Prostate gland (tissue), 2 donors: ENCODE measurements at regions not wholly inside any gene's neighbourhood (a gene's known extent, or its start where the extent isn't known, plus 50 kb on each side); places are given as distances from the start of the nearest gene placed in this dataset.

Experiments used
- POLR2A ChIP-seq: fragments of 450-650 bp; IDR thresholded peaks from one replicate; pipeline ENCODE4 v1.6.1; 2016; ENCODE audit warnings: antibody characterized with exemption, mild to moderate bottlenecking
- POLR2AphosphoS5 ChIP-seq: sonication (generic); formaldehyde crosslinking; IDR thresholded peaks from one replicate; pipeline ENCODE4 v1.6.1; 2017; ENCODE audit warnings: antibody characterized with exemption
- TF ChIP-seq, protein P1 (sequence below), 4 experiments: fragments of 200-600 bp in 2 of 4; fragments of 450-650 bp in 2 of 4; sonication (generic) in 2 of 4; IDR thresholded peaks; 1 replicate in 3 of 4; 2 replicates in 1 of 4; pipeline ENCODE4 v1.5.1; 2016 to 2019; ENCODE audit warnings: antibody characterized with exemption in 4 of 4, mild to moderate bottlenecking in 2 of 4, moderate library complexity in 2 of 4

DNA sequence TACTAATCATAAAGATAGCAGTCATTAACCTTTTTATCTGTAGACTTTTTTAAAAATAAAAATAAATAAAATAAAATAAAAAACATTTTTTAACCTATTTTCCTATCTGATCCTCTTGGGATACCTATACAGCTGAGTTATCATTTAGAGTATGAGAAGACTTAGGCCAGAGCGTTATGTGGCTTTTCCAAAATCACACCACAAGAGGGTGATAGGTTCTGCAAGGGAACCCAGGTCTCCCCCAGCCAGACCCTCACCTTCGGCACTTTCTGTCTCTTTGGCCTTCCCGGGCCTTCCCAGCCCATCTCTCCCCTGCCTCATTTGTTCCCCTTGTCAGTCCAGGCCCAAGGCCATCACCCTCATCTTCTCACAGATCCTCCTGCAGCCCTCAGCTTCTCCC lies 311.7 kb downstream of the SMAD2 start:
- TF ChIP-seq, protein P1, sequence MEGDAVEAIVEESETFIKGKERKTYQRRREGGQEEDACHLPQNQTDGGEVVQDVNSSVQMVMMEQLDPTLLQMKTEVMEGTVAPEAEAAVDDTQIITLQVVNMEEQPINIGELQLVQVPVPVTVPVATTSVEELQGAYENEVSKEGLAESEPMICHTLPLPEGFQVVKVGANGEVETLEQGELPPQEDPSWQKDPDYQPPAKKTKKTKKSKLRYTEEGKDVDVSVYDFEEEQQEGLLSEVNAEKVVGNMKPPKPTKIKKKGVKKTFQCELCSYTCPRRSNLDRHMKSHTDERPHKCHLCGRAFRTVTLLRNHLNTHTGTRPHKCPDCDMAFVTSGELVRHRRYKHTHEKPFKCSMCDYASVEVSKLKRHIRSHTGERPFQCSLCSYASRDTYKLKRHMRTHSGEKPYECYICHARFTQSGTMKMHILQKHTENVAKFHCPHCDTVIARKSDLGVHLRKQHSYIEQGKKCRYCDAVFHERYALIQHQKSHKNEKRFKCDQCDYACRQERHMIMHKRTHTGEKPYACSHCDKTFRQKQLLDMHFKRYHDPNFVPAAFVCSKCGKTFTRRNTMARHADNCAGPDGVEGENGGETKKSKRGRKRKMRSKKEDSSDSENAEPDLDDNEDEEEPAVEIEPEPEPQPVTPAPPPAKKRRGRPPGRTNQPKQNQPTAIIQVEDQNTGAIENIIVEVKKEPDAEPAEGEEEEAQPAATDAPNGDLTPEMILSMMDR (IDR thresholded peaks at IDR 0.05) = no peak
- no peak for TF ChIP-seq POLR2A
- TF ChIP-seq POLR2AphosphoS5 = no peak
